ENCODE measurements at regions not wholly inside any gene's neighbourhood (a gene's known extent, or its start where the extent isn't known, plus 50 kb on each side); places are given as distances from the start of the nearest gene placed in this dataset.

DNA sequence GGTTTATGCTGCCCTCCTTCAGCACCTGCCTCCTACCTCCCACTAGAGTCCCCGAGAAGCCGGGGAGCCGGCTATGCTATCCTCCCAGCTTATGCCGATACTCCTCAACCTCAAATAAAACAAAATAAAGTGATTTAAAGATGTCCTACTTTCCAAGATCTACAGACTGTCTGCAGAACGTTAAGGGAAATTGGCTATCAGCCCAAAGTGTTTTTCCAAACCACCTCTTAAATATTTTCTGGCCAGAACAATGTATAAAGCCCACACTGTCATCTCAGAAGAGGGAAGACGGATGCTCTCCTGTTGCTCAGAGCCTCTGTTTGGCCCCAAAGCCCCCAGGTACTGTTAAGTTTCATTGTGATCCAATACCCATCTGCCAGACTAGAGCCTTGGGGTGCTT, 54.0 kb upstream of the MGMT start:
- DNase-seq: no peak
- Histone ChIP-seq H3K4ac (ENCODE audit: low read depth in 1 of 2, low read length in 2 of 2) (no peak overlapping the region), H3K27me3 (ENCODE audit: control insufficient read depth in 1 of 2, insufficient read depth in 1 of 2, low read length in 2 of 2) (peaks cover 0 to 3% of the 10 kb centered on the region in 2 experiments), H2AK5ac (ENCODE audit: low read length, severe bottlenecking) (no peak overlapping the region), H3K9ac (ENCODE audit: low read length) (no peak overlapping the region), H2BK12ac (ENCODE audit: low read length in 2 of 2) (no peak overlapping the region), H3K9me3 (ENCODE audit: control insufficient read depth, low read length) (no peaks in the 10 kb centered on the region), H3K4me3 (ENCODE audit: insufficient read depth in 1 of 2, low read depth in 1 of 2, low read length in 2 of 2) (no peak overlapping the region), H4K8ac (ENCODE audit: low read length) (no peak overlapping the region), H2AFZ (ENCODE audit: low read depth, low read length) (no peak overlapping the region), H4K91ac (ENCODE audit: low read length) (no peak overlapping the region), H3K4me1 (ENCODE audit: control insufficient read depth, insufficient read depth, low read depth, low read length) (peaks cover 2% of the 10 kb centered on the region), H3K23ac (ENCODE audit: low read length in 2 of 2) (no peak overlapping the region), H3K27ac (ENCODE audit: low read length, poor library complexity, severe bottlenecking) (no peak overlapping the region), H2BK5ac (ENCODE audit: low read depth, low read length, poor library complexity, severe bottlenecking) (no peak overlapping the region), H3K36me3 (ENCODE audit: control insufficient read depth in 1 of 2, insufficient read depth in 2 of 2, low read depth in 1 of 2, low read length in 2 of 2) (no peaks in the 10 kb centered on the region), H2BK120ac (ENCODE audit: low read depth, low read length) (no peak overlapping the region), H3K4me2 (ENCODE audit: low read length, poor library complexity, severe bottlenecking) (no peak overlapping the region), H3K18ac (ENCODE audit: low read depth in 1 of 2, low read length in 2 of 2) (no peak overlapping the region), H2BK15ac (ENCODE audit: low read depth, poor library complexity, severe bottlenecking) (no peak overlapping the region), H3K14ac (ENCODE audit: low read length in 2 of 2) (no peak overlapping the region), H3K79me1 (replicated peaks; ENCODE audit: low read length, poor library complexity, severe bottlenecking) (no peaks in the 10 kb centered on the region)
- whole genome bisulfite sequencing: 91% methylated on average over 6 of the region's 6 CpGs

DNA sequence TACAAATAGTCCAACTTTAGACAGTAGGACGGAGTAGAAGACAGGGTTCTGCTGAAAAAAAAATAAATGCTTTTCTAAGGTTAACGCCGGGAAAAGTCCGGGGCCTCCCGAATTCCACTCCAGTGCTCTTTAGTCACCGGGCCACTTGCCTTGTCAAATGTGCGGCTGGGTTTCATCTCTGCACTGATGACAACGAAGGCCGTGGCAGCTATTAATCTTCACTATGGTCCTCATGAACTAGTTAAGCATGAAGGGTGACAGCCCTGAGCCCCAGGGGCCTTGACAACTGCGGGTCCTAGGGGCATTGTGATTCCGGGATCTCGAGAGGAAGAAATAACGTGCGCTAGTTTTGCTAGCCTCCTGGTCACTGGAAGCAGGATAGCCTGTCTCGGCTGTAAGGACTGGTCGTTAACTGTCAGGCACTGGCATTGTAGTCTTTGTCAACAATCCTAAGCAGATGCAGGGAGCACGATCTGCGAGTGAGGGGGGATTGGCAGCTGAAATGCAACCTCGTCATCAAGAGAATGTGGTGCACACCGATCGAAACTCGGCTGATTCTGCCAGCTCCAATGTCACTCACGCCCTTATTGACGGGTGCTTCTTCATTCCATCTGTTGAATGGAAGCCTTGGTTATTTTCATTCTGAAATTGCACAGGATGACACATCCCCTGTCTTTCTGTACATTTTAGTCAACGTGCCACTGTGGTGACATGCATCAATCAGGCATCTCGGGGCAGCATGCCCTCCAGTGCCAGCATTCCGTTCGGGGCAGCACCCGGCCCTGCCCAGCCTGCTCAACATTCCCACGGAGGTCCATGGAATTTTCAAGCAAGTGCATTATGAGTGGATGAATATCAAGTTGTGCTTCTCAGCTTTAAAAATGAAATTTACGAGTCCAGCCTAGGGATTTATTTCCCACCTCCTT, 51.6 kb upstream of the MGMT start:
- WGBS: 54% methylated on average over 30 of the region's 31 CpGs

DNA sequence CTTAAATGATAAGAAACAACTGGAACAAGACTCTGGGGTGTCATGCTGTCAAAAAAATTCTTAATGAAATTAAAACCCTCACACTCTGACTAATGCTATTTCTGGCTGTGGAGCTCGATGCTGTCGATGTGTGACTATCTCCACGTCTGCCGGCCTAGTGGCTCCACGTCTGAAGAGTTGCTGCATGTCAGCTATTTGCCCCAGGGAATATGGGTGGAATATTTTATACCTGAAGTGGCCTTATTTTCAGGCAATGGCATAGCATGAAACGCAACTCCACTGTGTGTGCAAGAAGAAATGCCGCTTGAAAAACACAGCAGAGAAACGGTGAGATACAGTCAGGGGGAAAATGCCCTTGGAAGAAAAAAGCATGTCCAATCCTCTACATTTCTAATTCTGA, 50.9 kb upstream of the MGMT start:
- H3K36me3 ChIP-seq (ENCODE audit: control insufficient read depth in 1 of 2, insufficient read depth in 2 of 2, low read depth in 1 of 2, low read length in 2 of 2): no peaks in the 10 kb centered on the region
- peaks cover 0 to 3% of the 10 kb centered on the region in 2 experiments for H3K27me3 ChIP-seq (ENCODE audit: control insufficient read depth in 1 of 2, insufficient read depth in 1 of 2, low read length in 2 of 2)
- no peak overlapping the region for H4K91ac ChIP-seq (ENCODE audit: low read length)
- H3K27ac ChIP-seq (ENCODE audit: low read length, poor library complexity, severe bottlenecking): no peak overlapping the region
- no peak overlapping the region for H3K9ac ChIP-seq (ENCODE audit: low read length)
- no peaks in the 10 kb centered on the region for H3K9me3 ChIP-seq (ENCODE audit: control insufficient read depth, low read length)
- no peak overlapping the region for H2AFZ ChIP-seq (ENCODE audit: low read depth, low read length)
- 83% methylated on average over 8 of the region's 8 CpGs for WGBS
- no peak overlapping the region for H3K4ac ChIP-seq (ENCODE audit: low read depth in 1 of 2, low read length in 2 of 2)
- no peak overlapping the region for H2BK12ac ChIP-seq (ENCODE audit: low read length in 2 of 2)
- H3K4me1 ChIP-seq (ENCODE audit: control insufficient read depth, insufficient read depth, low read depth, low read length): peaks cover 2% of the 10 kb centered on the region
- no peak overlapping the region for H3K14ac ChIP-seq (ENCODE audit: low read length in 2 of 2)
- no peak overlapping the region for H3K23ac ChIP-seq (ENCODE audit: low read length in 2 of 2)
- H3K18ac ChIP-seq (ENCODE audit: low read depth in 1 of 2, low read length in 2 of 2): no peak overlapping the region
- no peak overlapping the region for H2BK15ac ChIP-seq (ENCODE audit: low read depth, poor library complexity, severe bottlenecking)
- H3K4me2 ChIP-seq (ENCODE audit: low read length, poor library complexity, severe bottlenecking): no peak overlapping the region
- DNase-seq: no peak
- no peak overlapping the region for H2BK120ac ChIP-seq (ENCODE audit: low read depth, low read length)
- H4K8ac ChIP-seq (ENCODE audit: low read length): no peak overlapping the region
- H3K4me3 ChIP-seq (ENCODE audit: insufficient read depth in 1 of 2, low read depth in 1 of 2, low read length in 2 of 2): no peak overlapping the region
- H2BK5ac ChIP-seq (ENCODE audit: low read depth, low read length, poor library complexity, severe bottlenecking): no peak overlapping the region
- H2AK5ac ChIP-seq (ENCODE audit: low read length, severe bottlenecking): no peak overlapping the region
- H3K79me1 ChIP-seq (replicated peaks; ENCODE audit: low read length, poor library complexity, severe bottlenecking): no peaks in the 10 kb centered on the region

More for the DNA sequence above, 51.6 kb upstream of the MGMT start:
- peaks cover 2% of the 10 kb centered on the region for H3K4me1 ChIP-seq (ENCODE audit: control insufficient read depth, insufficient read depth, low read depth, low read length)
- H2AFZ ChIP-seq (ENCODE audit: low read depth, low read length): no peak overlapping the region
- no peak overlapping the region for H2BK15ac ChIP-seq (ENCODE audit: low read depth, poor library complexity, severe bottlenecking)
- H3K79me1 ChIP-seq (replicated peaks; ENCODE audit: low read length, poor library complexity, severe bottlenecking): no peaks in the 10 kb centered on the region
- H3K23ac ChIP-seq (ENCODE audit: low read length in 2 of 2): no peak overlapping the region
- no peak overlapping the region for H4K91ac ChIP-seq (ENCODE audit: low read length)
- no peak overlapping the region for H2BK120ac ChIP-seq (ENCODE audit: low read depth, low read length)
- no peak overlapping the region for H2AK5ac ChIP-seq (ENCODE audit: low read length, severe bottlenecking)
- H3K4ac ChIP-seq (ENCODE audit: low read depth in 1 of 2, low read length in 2 of 2): no peak overlapping the region
- H4K8ac ChIP-seq (ENCODE audit: low read length): no peak overlapping the region
- H2BK12ac ChIP-seq (ENCODE audit: low read length in 2 of 2): no peak overlapping the region
- no peak overlapping the region for H3K4me2 ChIP-seq (ENCODE audit: low read length, poor library complexity, severe bottlenecking)
- no peak overlapping the region for H3K4me3 ChIP-seq (ENCODE audit: insufficient read depth in 1 of 2, low read depth in 1 of 2, low read length in 2 of 2)
- H3K27ac ChIP-seq (ENCODE audit: low read length, poor library complexity, severe bottlenecking): no peak overlapping the region
- peaks cover 0 to 3% of the 10 kb centered on the region in 2 experiments for H3K27me3 ChIP-seq (ENCODE audit: control insufficient read depth in 1 of 2, insufficient read depth in 1 of 2, low read length in 2 of 2)
- no peak overlapping the region for H2BK5ac ChIP-seq (ENCODE audit: low read depth, low read length, poor library complexity, severe bottlenecking)
- peak overlapping the region in 1 of 2 experiments; percentile 25 for H3K18ac ChIP-seq (ENCODE audit: low read depth in 1 of 2, low read length in 2 of 2)
- H3K14ac ChIP-seq (ENCODE audit: low read length in 2 of 2): peak overlapping the region in 1 of 2 experiments; percentile 4
- no peaks in the 10 kb centered on the region for H3K9me3 ChIP-seq (ENCODE audit: control insufficient read depth, low read length)
- H3K36me3 ChIP-seq (ENCODE audit: control insufficient read depth in 1 of 2, insufficient read depth in 2 of 2, low read depth in 1 of 2, low read length in 2 of 2): no peaks in the 10 kb centered on the region
- H3K9ac ChIP-seq (ENCODE audit: low read length): no peak overlapping the region
- DNase-seq: no peak

DNA sequence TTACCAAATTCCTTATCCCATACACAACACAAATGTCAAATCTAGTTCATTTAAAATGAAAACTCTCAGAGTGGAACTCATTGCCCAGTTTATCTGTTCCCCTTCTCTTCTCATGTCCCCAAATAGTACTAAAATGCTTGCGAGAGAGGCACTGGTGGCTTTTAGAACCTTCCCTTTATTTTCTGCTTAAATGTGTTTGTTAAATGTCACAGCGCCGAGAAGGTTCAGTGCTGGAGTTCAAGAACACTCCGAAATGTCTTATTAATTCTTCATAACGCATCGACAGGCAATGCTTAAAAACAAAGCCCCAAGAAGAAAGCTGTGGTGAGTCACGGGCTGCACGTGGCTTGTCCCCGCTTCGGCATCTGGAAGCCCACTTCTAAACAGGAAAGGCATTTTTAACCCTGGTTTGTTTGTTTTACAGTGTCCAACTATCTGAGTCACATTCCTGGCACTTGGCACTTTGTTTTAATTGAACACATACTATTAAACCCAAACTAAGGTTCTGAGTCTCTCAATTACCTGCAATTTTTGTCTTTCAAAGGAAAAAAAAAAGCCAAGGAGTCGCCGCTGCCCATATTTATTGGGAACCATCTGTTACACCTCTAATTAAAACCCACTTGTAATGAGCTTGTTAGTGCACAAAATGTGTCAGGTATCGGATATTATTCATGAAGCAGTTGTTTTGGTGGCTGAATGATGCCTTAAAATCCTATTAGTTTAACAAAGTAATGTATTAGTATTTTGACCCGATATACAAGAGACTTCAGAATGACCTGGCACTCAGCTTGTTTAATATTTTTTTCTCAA, 49.9 kb upstream of the MGMT start:
- Histone ChIP-seq H3K18ac (ENCODE audit: low read depth in 1 of 2, low read length in 2 of 2) (no peak overlapping the region), H2BK12ac (ENCODE audit: low read length in 2 of 2) (no peak overlapping the region), H3K36me3 (ENCODE audit: control insufficient read depth in 1 of 2, insufficient read depth in 2 of 2, low read depth in 1 of 2, low read length in 2 of 2) (no peaks in the 10 kb centered on the region), H3K9ac (ENCODE audit: low read length) (peak overlapping the region; percentile 81), H3K14ac (ENCODE audit: low read length in 2 of 2) (no peak overlapping the region), H2AK5ac (ENCODE audit: low read length, severe bottlenecking) (no peak overlapping the region), H3K4me2 (ENCODE audit: low read length, poor library complexity, severe bottlenecking) (no peak overlapping the region), H2BK5ac (ENCODE audit: low read depth, low read length, poor library complexity, severe bottlenecking) (no peak overlapping the region), H2BK15ac (ENCODE audit: low read depth, poor library complexity, severe bottlenecking) (no peak overlapping the region), H4K91ac (ENCODE audit: low read length) (no peak overlapping the region), H3K4me1 (ENCODE audit: control insufficient read depth, insufficient read depth, low read depth, low read length) (peaks cover 2% of the 10 kb centered on the region), H3K4ac (ENCODE audit: low read depth in 1 of 2, low read length in 2 of 2) (no peak overlapping the region), H3K79me1 (replicated peaks; ENCODE audit: low read length, poor library complexity, severe bottlenecking) (no peaks in the 10 kb centered on the region), H2AFZ (ENCODE audit: low read depth, low read length) (no peak overlapping the region), H3K4me3 (ENCODE audit: insufficient read depth in 1 of 2, low read depth in 1 of 2, low read length in 2 of 2) (peak overlapping the region in 1 of 2 experiments; percentile 32), H3K23ac (ENCODE audit: low read length in 2 of 2) (no peak overlapping the region), H3K9me3 (ENCODE audit: control insufficient read depth, low read length) (no peaks in the 10 kb centered on the region), H2BK120ac (ENCODE audit: low read depth, low read length) (no peak overlapping the region), H3K27ac (ENCODE audit: low read length, poor library complexity, severe bottlenecking) (no peak overlapping the region), H4K8ac (ENCODE audit: low read length) (no peak overlapping the region), H3K27me3 (ENCODE audit: control insufficient read depth in 1 of 2, insufficient read depth in 1 of 2, low read length in 2 of 2) (peaks cover 0 to 3% of the 10 kb centered on the region in 2 experiments)
- DNase-seq: peak; percentile 80
- WGBS: 13% methylated on average over 11 of the region's 14 CpGs

All from mesenchymal stem cell (in vitro differentiated cells and primary cell).